Endothelial cell of umbilical vein (primary cell): ENCODE measurements at regions not wholly inside any gene's neighbourhood (a gene's known extent, or its start where the extent isn't known, plus 50 kb on each side); places are given as distances from the start of the nearest gene placed in this dataset.

ENCODE experiments used
- BruUV-seq: library from RNA; stranded (reverse); fragments of 400-500 nt; replicated peaks from 2 replicates; lab custom pipeline; 2021; lab: Mats Ljungman, UMichigan
- CTCF ChIA-PET: fragments of 300-600, 350-600 bp; sonication (Branson Sonifier 250); formaldehyde crosslinking; loops from one replicate; lab custom pipeline; 2021; ENCODE audit warnings: antibody characterized with exemption, inconsistent platforms; lab: Charles Lee
- POLR2A ChIA-PET: fragments of 300-600, 350-600 bp; sonication (Branson Sonifier 250); formaldehyde crosslinking; loops from one replicate; lab custom pipeline; 2021; ENCODE audit warnings: antibody characterized with exemption, inconsistent platforms; lab: Charles Lee
- DNase-seq: peaks from one replicate; pipeline ENCODE4 v3.0.0-alpha.2; 2011; ENCODE audit warnings: low read depth, low spot score
- FAIRE-seq: peaks from 2 replicates; lab custom pipeline; 2011; peaks lifted over from hg19 to GRCh38; lab: Jason Lieb, UNC
- H2AFZ ChIP-seq: 2 replicates; pipeline ENCODE4 v1.6.0; 2012; ENCODE audit warnings: low read depth, low read length, control low read depth, inconsistent platforms
- H3K27ac ChIP-seq: 2 replicates; pipeline ENCODE4 v1.5.1; 2011; ENCODE audit warnings: low read depth, mild to moderate bottlenecking, control low read depth, low read length, moderate library complexity; ENCODE audit not compliant: insufficient read depth
- H3K27me3 ChIP-seq, 2 experiments: 2 replicates each; pipeline versions ENCODE4 v1.6.0 to v1.6.1; 2011; ENCODE audit warnings: low read length in 2 of 2, mixed read lengths in 1 of 2; ENCODE audit not compliant: control insufficient read depth in 2 of 2, insufficient read depth in 2 of 2
- H3K36me3 ChIP-seq, 2 experiments: 2 replicates in 1 of 2; 3 replicates in 1 of 2; pipeline ENCODE4 v1.5.1; 2011; ENCODE audit warnings: low read length in 2 of 2, mild to moderate bottlenecking in 1 of 2, moderate library complexity in 1 of 2; ENCODE audit not compliant: control insufficient read depth in 2 of 2, insufficient read depth in 2 of 2; ENCODE audit errors: extremely low read depth in 1 of 2
- H3K4me1 ChIP-seq: 3 replicates; pipeline ENCODE4 v1.5.1; 2011; ENCODE audit warnings: mild to moderate bottlenecking, low read length; ENCODE audit not compliant: control insufficient read depth, insufficient read depth; ENCODE audit errors: extremely low read depth
- H3K4me2 ChIP-seq: 2 replicates; pipeline ENCODE4 v1.6.1; 2011; ENCODE audit warnings: low read length, control low read depth, mixed read lengths; ENCODE audit not compliant: insufficient read depth
- H3K4me3 ChIP-seq, 3 experiments: fragments of 200-600 bp in 1 of 3; sonication (generic), shearing (Covaris generic) in 1 of 3; replicated peaks in 1 of 3; 2 replicates each; pipeline ENCODE4 v1.5.1; 2011 to 2016; ENCODE audit warnings: control low read depth in 3 of 3, low read length in 3 of 3, mild to moderate bottlenecking in 2 of 3, inconsistent platforms in 1 of 3, low read depth in 1 of 3, moderate library complexity in 1 of 3; ENCODE audit not compliant: insufficient read depth in 1 of 3
- H3K79me2 ChIP-seq: 2 replicates; pipeline ENCODE4 v1.6.0; 2012; ENCODE audit warnings: low read length, inconsistent platforms; ENCODE audit not compliant: control insufficient read depth, insufficient read depth
- H3K9ac ChIP-seq: replicated peaks from 2 replicates; pipeline ENCODE3; 2011; ENCODE audit warnings: low read length, control low read depth; ENCODE audit not compliant: insufficient read depth; ENCODE audit errors: extremely low read depth
- H3K9me1 ChIP-seq: replicated peaks from 3 replicates; pipeline ENCODE4 v1.6.0; 2011; ENCODE audit warnings: mild to moderate bottlenecking, low read length; ENCODE audit not compliant: control insufficient read depth, insufficient read depth; ENCODE audit errors: extremely low read depth
- H3K9me3 ChIP-seq: replicated peaks from 2 replicates; pipeline ENCODE4 v1.5.1; 2012; ENCODE audit warnings: low read length, inconsistent platforms; ENCODE audit not compliant: control insufficient read depth, insufficient read depth
- H4K20me1 ChIP-seq: replicated peaks from 2 replicates; pipeline ENCODE3; 2011; ENCODE audit warnings: mild to moderate bottlenecking, low read length; ENCODE audit not compliant: control insufficient read depth, insufficient read depth; ENCODE audit errors: extremely low read depth
- CTCF ChIP-seq, 2 donors: IDR thresholded peaks; 1 replicate in 1 of 2; 2 replicates in 1 of 2; pipeline ENCODE4 v1.5.1; 2011; ENCODE audit warnings: low read length in 2 of 2, mild to moderate bottlenecking in 2 of 2, moderate library complexity in 2 of 2, control low read depth in 1 of 2, inconsistent platforms in 1 of 2, low read depth in 1 of 2; ENCODE audit not compliant: insufficient read depth in 1 of 2; ENCODE audit errors: extremely low read depth in 1 of 2
- EZH2 ChIP-seq: IDR thresholded peaks from 2 replicates; pipeline ENCODE4 v1.6.1; 2012; ENCODE audit warnings: borderline replicate concordance, low read depth, mild to moderate bottlenecking, moderate library complexity, low read length, inconsistent platforms; ENCODE audit not compliant: severe bottlenecking
- FOS ChIP-seq: IDR thresholded peaks from 2 replicates; pipeline ENCODE4 v1.6.1; 2011; ENCODE audit warnings: mild to moderate bottlenecking, low read length, moderate library complexity, borderline replicate concordance; ENCODE audit not compliant: insufficient read depth
- GATA2 ChIP-seq: IDR thresholded peaks from 2 replicates; pipeline ENCODE4 v1.7.0; 2011; ENCODE audit warnings: low read depth, mild to moderate bottlenecking, moderate library complexity, mixed read lengths, low read length; ENCODE audit not compliant: insufficient read length, insufficient read depth
- JUN ChIP-seq: IDR thresholded peaks from 2 replicates; pipeline ENCODE4 v1.6.1; 2011; ENCODE audit warnings: borderline replicate concordance, low read depth; ENCODE audit not compliant: insufficient read length, insufficient read depth
- MYC ChIP-seq: IDR thresholded peaks from one replicate; pipeline ENCODE4 v1.6.1; 2011; ENCODE audit warnings: mild to moderate bottlenecking, low read depth, low read length
- POLR2A ChIP-seq: IDR thresholded peaks from 2 replicates; pipeline ENCODE4 v1.6.1; 2012; ENCODE audit warnings: low read depth, mild to moderate bottlenecking, control low read depth, low read length
- POLR2AphosphoS5 ChIP-seq: IDR thresholded peaks from 2 replicates; pipeline ENCODE4 v1.6.1; 2012; ENCODE audit warnings: low read depth, mild to moderate bottlenecking, control low read depth, low read length, moderate library complexity; ENCODE audit not compliant: insufficient read depth
- dilution Hi-C: fragments of 300-500 bp; cut with MboI; formaldehyde crosslinking; loops from one replicate; pipeline ENCODE4 v1.15.0; 2019; ENCODE audit warnings: low sequenced_read_pairs; ENCODE audit not compliant: extremely low pct_ligation_motif_present
- intact Hi-C: fragments of 100-400 bp; cut with micrococcal nuclease; formaldehyde crosslinking; loops from one replicate; pipeline ENCODE4 v1.10.0; 2022
- TF ChIP-seq, protein P1 (sequence below): IDR thresholded peaks from 2 replicates; pipeline ENCODE4 v1.6.1; 2011; ENCODE audit not compliant: insufficient read depth, insufficient read length

DNA sequence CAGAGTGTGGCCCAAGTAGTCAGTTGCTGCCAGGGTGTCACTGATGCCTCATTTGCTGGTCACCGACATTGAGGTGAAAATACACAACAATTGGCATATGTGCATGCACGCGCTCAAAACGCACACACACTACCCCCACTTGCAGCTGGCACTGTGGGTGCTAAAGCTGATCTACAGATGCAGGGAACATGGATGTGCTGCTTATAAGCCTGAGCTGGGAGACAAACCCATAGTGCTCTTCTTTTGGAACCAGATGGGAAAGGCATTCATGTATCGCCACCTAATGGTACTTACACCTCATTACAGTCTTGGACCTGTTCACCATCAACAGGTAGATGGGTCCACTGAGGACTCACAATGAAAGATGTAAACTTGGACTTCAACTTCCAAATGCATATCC lies 70.3 kb upstream of the CAMK1G start:
- POLR2A ChIA-PET, result no interaction called here
- intact Hi-C loops, result no loop called here
- H3K4me1 ChIP-seq, result no peaks in the 10 kb centered on the region
- no peak overlapping the region for H2AFZ ChIP-seq
- no peak overlapping the region for H3K4me2 ChIP-seq
- H4K20me1 ChIP-seq, result no peaks in the 10 kb centered on the region
- dilution Hi-C loops, result no loop called here
- no TSS peak for BruUV-seq
- no peak overlapping the region for H3K4me3 ChIP-seq
- H3K27ac ChIP-seq, result no peak overlapping the region
- H3K9ac ChIP-seq, result no peak overlapping the region
- no peaks in the 10 kb centered on the region for H3K27me3 ChIP-seq
- no peaks in the 10 kb centered on the region for H3K9me1 ChIP-seq
- CTCF ChIA-PET, result interaction anchor here (0.9 to 2.3 kb wide), 6 partner anchors 9 to 311 kb away, joined by 3 to 6 read pairs (median 6); no protein-coding TSS in a partner anchor
- FAIRE-seq (peak; percentile 66), DNase-seq (peak; percentile 16)
- TF ChIP-seq, protein P1, sequence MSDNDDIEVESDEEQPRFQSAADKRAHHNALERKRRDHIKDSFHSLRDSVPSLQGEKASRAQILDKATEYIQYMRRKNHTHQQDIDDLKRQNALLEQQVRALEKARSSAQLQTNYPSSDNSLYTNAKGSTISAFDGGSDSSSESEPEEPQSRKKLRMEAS, result no peak
- no peak for TF ChIP-seq POLR2A
- TF ChIP-seq CTCF (IDR thresholded peaks at IDR 0.05; ENCODE audit: extremely low read depth in 1 of 2, insufficient read depth in 1 of 2, low read depth in 1 of 2, low read length in 2 of 2), result peak; percentile 37 to 42
- H3K79me2 ChIP-seq, result no peaks in the 10 kb centered on the region
- H3K36me3 ChIP-seq, result no peaks in the 10 kb centered on the region
- no peaks in the 10 kb centered on the region for H3K9me3 ChIP-seq

- ChIA-PET POLR2A (no interaction called here), CTCF (interaction anchor here (0.8 kb wide), 1 partner anchor 12 kb away, joined by 3 read pairs; no protein-coding TSS in a partner anchor)
- Histone ChIP-seq H3K36me3 (no peaks in the 10 kb centered on the region), H4K20me1 (no peaks in the 10 kb centered on the region), H3K4me1 (no peaks in the 10 kb centered on the region), H3K9ac (no peak overlapping the region), H3K79me2 (no peaks in the 10 kb centered on the region), H3K4me3 (no peak overlapping the region), H3K9me1 (no peaks in the 10 kb centered on the region), H3K27me3 (no peaks in the 10 kb centered on the region), H3K27ac (no peak overlapping the region), H3K9me3 (no peaks in the 10 kb centered on the region), H3K4me2 (no peak overlapping the region), H2AFZ (no peak overlapping the region)
- BruUV-seq, result no TSS peak
- TF ChIP-seq FOS (no peak), POLR2A (no peak), MYC (no peak), CTCF (IDR thresholded peaks at IDR 0.05; ENCODE audit: extremely low read depth in 1 of 2, insufficient read depth in 1 of 2, low read depth in 1 of 2, low read length in 2 of 2) (no peak), GATA2 (no peak), POLR2AphosphoS5 (no peak), EZH2 (no peak), JUN (no peak)
- TF ChIP-seq, protein P1, result no peak
- dilution Hi-C loops, result no loop called here
- DNase-seq (no peak), FAIRE-seq (no peak)
- intact Hi-C loops, result no loop called here
Observed at GRCh38 chr1:209516771-209517680, 66.5 kb upstream of the CAMK1G start.
